K562 (cell line): ENCODE measurements at regions not wholly inside any gene's neighbourhood (a gene's known extent, or its start where the extent isn't known, plus 50 kb on each side); places are given as distances from the start of the nearest gene placed in this dataset.

Source experiments
- ATAC-seq: fragments of 200-7000 bp; cut with Tn5 transposase; 3 replicates; pipeline ENCODE4 v1.9.1; 2020; ENCODE audit warnings: moderate library complexity
- BruUV-seq: library from RNA; stranded (reverse); fragments of 400-500 nt; replicated peaks from 2 replicates; lab custom pipeline; 2021; lab: Mats Ljungman, UMichigan
- CTCF ChIA-PET: fragments of 300-600 bp; formaldehyde crosslinking; extraction: SDS; loops from one replicate; lab custom pipeline; 2021; ENCODE audit warnings: low intra/inter-chr PET ratio; lab: Yijun Ruan, JAX
- POLR2A ChIA-PET: fragments of 300-600, 350-650 bp; sonication (Branson Sonifier 250); formaldehyde crosslinking; extraction: SDS; loops from one replicate; lab custom pipeline; 2021; ENCODE audit warnings: antibody characterized with exemption, inconsistent platforms; lab: Yijun Ruan, JAX
- DNase-seq, 4 experiments: peaks; one replicate each; pipeline versions ENCODE4 v3.0.0 to v3.0.0-alpha.2; 2011 to 2018; ENCODE audit warnings: low spot score in 3 of 4, mixed read lengths in 3 of 4; ENCODE audit errors: extremely low read depth in 1 of 4
- FAIRE-seq: peaks from 2 replicates; lab custom pipeline; 2011; peaks lifted over from hg19 to GRCh38; lab: Jason Lieb, UNC
- H2AFZ ChIP-seq: 2 replicates; pipeline ENCODE4 v1.6.0; 2011; ENCODE audit warnings: low read depth, low read length, control low read depth, inconsistent platforms
- H3K27ac ChIP-seq: fragments of 200-600 bp; 3 replicates; pipeline ENCODE4 v1.8.0; 2011; ENCODE audit warnings: low read depth, mild to moderate bottlenecking, control low read depth, inconsistent platforms, low read length, moderate library complexity, mixed read lengths; ENCODE audit errors: extremely low read depth
- H3K27me3 ChIP-seq, 2 experiments: fragments of 300-600 bp in 1 of 2; 2 replicates in 1 of 2; 3 replicates in 1 of 2; pipeline versions ENCODE4 v1.6.0 to v1.8.0; 2011; ENCODE audit warnings: inconsistent platforms in 2 of 2, low read length in 2 of 2, mild to moderate bottlenecking in 1 of 2, mixed read lengths in 1 of 2, moderate library complexity in 1 of 2; ENCODE audit not compliant: control insufficient read depth in 2 of 2, insufficient read depth in 2 of 2
- H3K36me3 ChIP-seq: fragments of 300-600 bp; 3 replicates; pipeline ENCODE4 v1.8.0; 2011; ENCODE audit warnings: mild to moderate bottlenecking, low read length, inconsistent platforms; ENCODE audit not compliant: control insufficient read depth, insufficient read depth
- H3K4me1 ChIP-seq, 2 experiments: fragments of 200-600 bp in 1 of 2; replicated peaks in 1 of 2; 2 replicates in 1 of 2; 3 replicates in 1 of 2; pipeline versions ENCODE4 v1.5.1 to v1.8.0; 2011; ENCODE audit warnings: inconsistent platforms in 2 of 2, low read length in 2 of 2, mild to moderate bottlenecking in 1 of 2, mixed read lengths in 1 of 2, moderate library complexity in 1 of 2; ENCODE audit not compliant: control insufficient read depth in 2 of 2, insufficient read depth in 2 of 2
- H3K4me2 ChIP-seq: 2 replicates; pipeline ENCODE4 v1.6.1; 2011; ENCODE audit warnings: low read length, control low read depth, inconsistent platforms, mixed read lengths; ENCODE audit not compliant: insufficient read depth
- H3K4me3 ChIP-seq: fragments of 200-600 bp; sonication (generic), shearing (Covaris generic); 2 replicates; pipeline ENCODE4 v1.5.1; 2016; ENCODE audit warnings: control low read depth, inconsistent platforms
- H3K79me2 ChIP-seq: fragments of 200-600 bp; 3 replicates; pipeline ENCODE4 v1.8.0; 2011; ENCODE audit warnings: low read length, inconsistent platforms; ENCODE audit not compliant: control insufficient read depth, insufficient read depth
- H3K9ac ChIP-seq, 2 experiments: 2 replicates each; pipeline versions ENCODE4 v1.6.0 to v1.6.1; 2011; ENCODE audit warnings: low read depth in 2 of 2, low read length in 2 of 2, control low read depth in 1 of 2, inconsistent platforms in 1 of 2, mild to moderate bottlenecking in 1 of 2, mixed read lengths in 1 of 2; ENCODE audit not compliant: insufficient read depth in 1 of 2
- H3K9me1 ChIP-seq: one replicate; pipeline ENCODE4 v1.6.0; 2011; ENCODE audit warnings: inconsistent platforms, mild to moderate bottlenecking, low read length, moderate library complexity; ENCODE audit not compliant: control insufficient read depth, insufficient read depth
- H3K9me3 ChIP-seq: replicated peaks from 2 replicates; pipeline ENCODE4 v1.5.1; 2011; ENCODE audit warnings: low read depth, low read length, inconsistent platforms; ENCODE audit not compliant: control insufficient read depth, insufficient read depth
- H4K20me1 ChIP-seq: replicated peaks from 2 replicates; pipeline ENCODE4 v1.6.1; 2011; ENCODE audit warnings: low read length, inconsistent platforms, mixed read lengths; ENCODE audit not compliant: control insufficient read depth, insufficient read depth
- GABPB2 ChIP-seq: fragments of 250-450 bp; sonication (Bioruptor Pico); conservative IDR thresholded peaks from 2 replicates; pipeline ENCODE4 v1.5.1; 2021; ENCODE audit warnings: mild to moderate bottlenecking
- IRF2 ChIP-seq: sonication (generic); formaldehyde crosslinking; IDR thresholded peaks from 2 replicates; pipeline ENCODE4 v1.8.1; 2022; ENCODE audit warnings: mild to moderate bottlenecking, missing genetic modification reagents
- NR2F6 ChIP-seq: fragments of 450-650 bp; formaldehyde crosslinking; IDR thresholded peaks from 2 replicates; pipeline ENCODE4 v1.4.0; 2020; ENCODE audit warnings: mild to moderate bottlenecking
- PHB2 ChIP-seq: fragments of 450-650 bp; IDR thresholded peaks from 2 replicates; pipeline ENCODE4 v1.6.1; 2017; ENCODE audit warnings: low read depth
- PHF21A ChIP-seq: fragments of 450-650 bp; IDR thresholded peaks from 2 replicates; pipeline ENCODE4 v1.6.1; 2017; ENCODE audit warnings: low read depth, borderline replicate concordance
- STAT5B ChIP-seq: fragments of 250-450 bp; sonication (Bioruptor Pico); IDR thresholded peaks from 2 replicates; pipeline ENCODE4 v1.8.0; 2021; ENCODE audit warnings: mild to moderate bottlenecking, inconsistent platforms
- TEAD4 ChIP-seq, 2 experiments: sonication (generic) in 1 of 2; formaldehyde crosslinking in 1 of 2; IDR thresholded peaks; 2 replicates each; pipeline versions ENCODE4 v1.6.1 to v1.8.0; 2012 to 2022; ENCODE audit warnings: borderline replicate concordance in 1 of 2, inconsistent platforms in 1 of 2, low read length in 1 of 2, mild to moderate bottlenecking in 1 of 2, missing genetic modification reagents in 1 of 2
- ZFP36 ChIP-seq: fragments of 150-350 bp; IDR thresholded peaks from 2 replicates; pipeline ENCODE4 v1.6.1; 2018; ENCODE audit warnings: low read length, low read depth; ENCODE audit not compliant: partially characterized antibody
- ZNF165 ChIP-seq: fragments of 250-450 bp; sonication (Bioruptor Pico); IDR thresholded peaks from 2 replicates; pipeline ENCODE4 v1.4.0; 2020; ENCODE audit warnings: borderline replicate concordance
- ZNF184 ChIP-seq: sonication (generic); formaldehyde crosslinking; IDR thresholded peaks from 2 replicates; pipeline ENCODE4 v1.5.0; 2020; ENCODE audit warnings: missing genetic modification reagents
- WGBS: fragments of 100-300 bp; shearing (Covaris generic); methylation state at CpG from one replicate; pipeline ENCODE4 v1.1.6; 2016; ENCODE audit warnings: low coverage, mixed read lengths; ENCODE audit not compliant: insufficient coverage; ENCODE audit errors: missing lambda C conversion rate; 5-methylcytosine and 5-hydroxymethylcytosine counted together
- in situ Hi-C: fragments of 300-500 bp; cut with MboI; formaldehyde crosslinking; loops from 4 replicates; pipeline ENCODE4 v1.15.0; 2018; ENCODE audit warnings: inconsistent platforms, mixed read lengths
- intact Hi-C: fragments of 100-400 bp; cut with micrococcal nuclease; formaldehyde crosslinking; loops from 2 replicates; pipeline ENCODE4 v1.14.2; 2022
- TF ChIP-seq, protein P1 (sequence below): fragments of 250-450 bp; sonication (Bioruptor Pico); IDR thresholded peaks from 2 replicates; pipeline ENCODE4 v1.6.1; 2021; ENCODE audit warnings: mild to moderate bottlenecking

DNA sequence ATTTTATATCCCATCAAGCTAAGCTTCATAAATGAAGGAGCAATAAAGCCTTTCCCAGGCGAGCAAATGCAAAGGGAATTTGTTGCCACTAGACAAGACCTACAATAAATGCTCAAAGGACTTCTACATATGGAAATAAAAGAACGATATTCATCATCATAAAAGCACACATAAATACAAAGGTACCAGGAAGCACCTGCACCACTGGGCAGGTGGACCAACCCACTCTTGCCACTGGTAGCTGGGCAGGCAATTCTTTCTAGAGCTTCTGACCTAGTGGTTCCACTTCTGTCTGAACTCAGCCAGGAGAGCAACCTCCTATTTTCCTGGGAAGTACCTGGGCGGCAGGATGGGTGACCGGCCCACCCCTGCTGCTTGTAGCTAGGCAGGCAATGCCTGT, 237.2 kb upstream of the ITM2A start:
- Histone ChIP-seq H3K36me3 (no peaks in the 10 kb centered on the region), H3K27ac (no peak overlapping the region), H3K79me2 (no peaks in the 10 kb centered on the region), H3K4me2 (no peak overlapping the region), H3K9me3 (no peaks in the 10 kb centered on the region; the same call in 1 of the 2 replicates), H2AFZ (no peak overlapping the region), H4K20me1 (no peaks in the 10 kb centered on the region), H3K4me3 (no peak overlapping the region), H3K9ac (no peak overlapping the region), H3K4me1 (no peaks in the 10 kb centered on the region), H3K27me3 (no peaks in the 10 kb centered on the region), H3K9me1 (no peaks in the 10 kb centered on the region)
- BruUV-seq: no TSS peak
- ChIA-PET CTCF (no interaction called here), POLR2A (no interaction called here)
- DNase-seq (no peak), FAIRE-seq (no peak), ATAC-seq (no peak)
- TF ChIP-seq PHF21A (no peak), GABPB2 (CRISPR knock-in tag) (no peak), IRF2 (CRISPR knock-in tag) (no peak), ZNF184 (CRISPR knock-in tag) (no peak), TEAD4 (IDR thresholded peaks at IDR 0.05; ENCODE audit: low read length) (no peak), TEAD4 (CRISPR knock-in tag; IDR thresholded peaks at IDR 0.05; ENCODE audit: borderline replicate concordance) (no peak)
- in situ Hi-C loops: no loop called here
- intact Hi-C loops: no loop called here
- 0% methylated on average over 4 of the region's 4 CpGs for WGBS

DNA sequence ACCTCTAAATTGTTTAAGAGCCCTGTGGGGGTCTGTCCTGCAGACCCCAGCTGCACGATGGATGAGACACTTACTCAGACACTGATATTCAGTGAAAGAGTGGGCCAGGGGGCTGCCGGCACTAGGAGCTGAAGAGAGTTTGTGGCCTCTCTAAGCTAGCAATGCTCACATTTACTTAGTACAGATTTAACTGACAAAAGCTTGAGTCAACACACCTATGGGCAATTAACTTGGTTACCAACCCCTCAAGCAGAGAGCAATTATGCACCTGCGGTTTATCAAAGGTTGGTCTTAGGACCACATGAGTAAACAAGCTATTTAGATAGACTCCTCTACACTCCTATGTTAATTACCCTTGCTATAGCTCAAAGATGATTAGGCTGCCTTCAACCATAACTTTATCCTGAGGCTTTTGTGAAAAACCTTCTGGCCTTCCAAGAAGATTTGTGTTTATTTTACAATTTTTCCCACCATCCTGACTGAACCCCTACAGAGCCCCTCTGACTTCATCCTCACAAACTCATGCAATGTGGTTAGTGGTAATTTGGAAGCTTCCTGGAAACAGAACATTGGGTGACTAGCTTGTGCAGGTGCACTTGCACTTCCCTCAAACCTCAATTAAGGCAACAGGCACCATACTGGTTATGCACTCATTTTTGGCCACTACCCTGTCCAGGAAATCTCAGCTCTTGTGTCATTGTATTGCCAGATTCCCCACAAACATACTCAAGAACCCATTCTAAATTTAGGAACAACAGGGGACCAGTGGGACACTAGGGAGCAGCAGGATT, 234.4 kb upstream of the ITM2A start:
- Histone ChIP-seq H3K36me3 (no peaks in the 10 kb centered on the region), H3K9ac (no peak overlapping the region), H3K4me2 (no peak overlapping the region), H3K79me2 (no peaks in the 10 kb centered on the region), H3K27me3 (no peaks in the 10 kb centered on the region), H4K20me1 (no peaks in the 10 kb centered on the region), H3K27ac (no peak overlapping the region), H3K9me3 (no peaks in the 10 kb centered on the region; the same call in 1 of the 2 replicates), H3K4me1 (no peaks in the 10 kb centered on the region), H3K4me3 (no peak overlapping the region), H3K9me1 (no peaks in the 10 kb centered on the region), H2AFZ (no peak overlapping the region)
- ChIA-PET POLR2A (no interaction called here), CTCF (no interaction called here)
- WGBS: 8% methylated on average over 3 of the region's 3 CpGs
- DNase-seq: no peak
- intact Hi-C loops: no loop called here
- no peak for ATAC-seq
- no TSS peak for BruUV-seq
- in situ Hi-C loops: no loop called here
- no peak for TF ChIP-seq STAT5B (CRISPR knock-in tag)
- TF ChIP-seq ZFP36: no peak
- TF ChIP-seq PHB2: no peak
- TF ChIP-seq ZNF165: no peak
- TF ChIP-seq, protein P1, sequence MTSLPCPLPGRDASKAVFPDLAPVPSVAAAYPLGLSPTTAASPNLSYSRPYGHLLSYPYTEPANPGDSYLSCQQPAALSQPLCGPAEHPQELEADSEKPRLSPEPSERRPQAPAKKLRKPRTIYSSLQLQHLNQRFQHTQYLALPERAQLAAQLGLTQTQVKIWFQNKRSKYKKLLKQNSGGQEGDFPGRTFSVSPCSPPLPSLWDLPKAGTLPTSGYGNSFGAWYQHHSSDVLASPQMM (CRISPR knock-in tag): no peak
- no peak for TF ChIP-seq NR2F6
- FAIRE-seq: no peak
